Effector memory CD8-positive, alpha-beta T cell (primary cell): ENCODE measurements at regions not wholly inside any gene's neighbourhood (a gene's known extent, or its start where the extent isn't known, plus 50 kb on each side); places are given as distances from the start of the nearest gene placed in this dataset.

Experiments
- ATAC-seq: fragments of 150-1000 bp; cut with Tn5 transposase; replicated peaks from 2 replicates; pipeline ENCODE4 v1.10.0; 2021; ENCODE audit warnings: mild to moderate bottlenecking, moderate library complexity
- DNase-seq, 3 experiments: peaks; one replicate each; pipeline ENCODE4 v3.0.0; 2021
- H3K27ac Mint-ChIP-seq, 2 donors: one replicate each; pipeline ENCODE4 v1.8.0; 2022; ENCODE audit warnings: mild to moderate bottlenecking in 2 of 2, mixed read lengths in 2 of 2, moderate library complexity in 2 of 2
- H3K27me3 Mint-ChIP-seq, 2 donors: one replicate each; pipeline ENCODE4 v1.8.0; 2022; ENCODE audit warnings: mixed read lengths in 2 of 2
- H3K36me3 Mint-ChIP-seq: one replicate; pipeline ENCODE4 v1.8.0; 2022; ENCODE audit warnings: mild to moderate bottlenecking, moderate library complexity, mixed read lengths; ENCODE audit not compliant: insufficient read depth
- H3K4me1 Mint-ChIP-seq, 2 donors: one replicate each; pipeline ENCODE4 v1.8.0; 2022; ENCODE audit warnings: low read depth in 2 of 2, mixed read lengths in 2 of 2
- H3K4me3 Mint-ChIP-seq, 2 donors: one replicate each; pipeline ENCODE4 v1.8.0; 2022; ENCODE audit warnings: mild to moderate bottlenecking in 2 of 2, mixed read lengths in 2 of 2, moderate library complexity in 2 of 2
- H3K9me3 Mint-ChIP-seq, 2 donors: one replicate each; pipeline ENCODE4 v1.8.0; 2022; ENCODE audit warnings: mixed read lengths in 2 of 2

DNA sequence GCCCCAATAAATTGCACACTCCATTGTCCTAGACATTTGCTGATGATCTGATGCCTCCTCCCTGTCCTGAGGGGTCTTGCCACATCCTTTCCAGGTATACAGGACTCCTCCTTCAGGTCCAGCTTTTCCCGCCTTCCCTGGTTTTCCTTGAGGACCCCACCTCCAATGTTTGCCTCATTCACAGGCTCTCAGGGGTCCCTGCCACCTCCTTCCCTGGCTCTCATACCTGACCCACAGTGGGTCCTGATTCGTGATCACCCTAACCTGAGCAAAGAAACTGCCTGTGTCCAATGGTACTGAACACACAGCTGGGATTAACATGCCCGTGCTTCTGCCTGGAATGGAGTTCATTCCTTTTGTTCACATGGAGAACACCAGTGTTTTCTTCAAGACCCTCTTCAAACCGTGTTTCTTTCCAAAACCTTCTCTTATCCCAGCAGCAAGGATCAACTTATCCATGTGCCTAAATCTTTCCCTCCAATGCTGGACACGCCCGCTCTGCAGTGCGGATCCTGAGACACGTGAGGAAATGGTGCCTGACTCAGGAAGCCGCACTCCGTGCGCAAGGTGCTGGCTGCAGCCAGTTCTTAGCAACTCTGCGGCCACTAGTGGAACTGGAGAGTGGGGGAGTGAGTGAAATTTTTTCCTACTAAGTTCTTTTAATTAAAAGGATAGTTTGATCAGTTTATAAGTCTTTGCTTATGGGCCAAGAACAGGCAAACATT, 354.6 kb upstream of the SHH start:
- H3K9me3 Mint-ChIP-seq, result no peaks in the 10 kb centered on the region
- ATAC-seq (no peak), DNase-seq (no peak)
- H3K36me3 Mint-ChIP-seq, result no peaks in the 10 kb centered on the region
- H3K4me1 Mint-ChIP-seq, result no peaks in the 10 kb centered on the region
- no peak overlapping the region for H3K4me3 Mint-ChIP-seq
- H3K27ac Mint-ChIP-seq, result no peak overlapping the region
- H3K27me3 Mint-ChIP-seq, result peaks cover 0 to 18% of the 10 kb centered on the region in 2 donors

- no peak overlapping the region for H3K27ac Mint-ChIP-seq
- H3K27me3 Mint-ChIP-seq, result peaks cover 0 to 34% of the 10 kb centered on the region in 2 donors
- H3K4me3 Mint-ChIP-seq, result no peak overlapping the region
- H3K36me3 Mint-ChIP-seq, result no peaks in the 10 kb centered on the region
- DNase-seq (no peak), ATAC-seq (no peak)
- H3K9me3 Mint-ChIP-seq, result no peaks in the 10 kb centered on the region
- H3K4me1 Mint-ChIP-seq, result no peaks in the 10 kb centered on the region
Measured at GRCh38 chr7:156163747-156164146, 351.5 kb upstream of the SHH start.

GRCh38 chr7:156162451-156162850, 350.2 kb upstream of the SHH start:
- Mint-ChIP-seq H3K4me1 (no peaks in the 10 kb centered on the region), H3K27me3 (peaks cover 0 to 34% of the 10 kb centered on the region in 2 donors), H3K27ac (no peak overlapping the region), H3K36me3 (no peaks in the 10 kb centered on the region), H3K9me3 (no peaks in the 10 kb centered on the region), H3K4me3 (no peak overlapping the region)
- ATAC-seq, result no peak
- DNase-seq, result no peak

GRCh38 chr7:156160811-156161210, 348.5 kb upstream of the SHH start:
- H3K4me1 Mint-ChIP-seq, result peaks cover 0 to 2% of the 10 kb centered on the region in 2 donors
- H3K27me3 Mint-ChIP-seq, result peaks cover 0 to 26% of the 10 kb centered on the region in 2 donors
- no peaks in the 10 kb centered on the region for H3K36me3 Mint-ChIP-seq
- ATAC-seq (no peak), DNase-seq (no peak)
- no peak overlapping the region for H3K27ac Mint-ChIP-seq
- no peaks in the 10 kb centered on the region for H3K9me3 Mint-ChIP-seq
- H3K4me3 Mint-ChIP-seq, result no peak overlapping the region

DNA sequence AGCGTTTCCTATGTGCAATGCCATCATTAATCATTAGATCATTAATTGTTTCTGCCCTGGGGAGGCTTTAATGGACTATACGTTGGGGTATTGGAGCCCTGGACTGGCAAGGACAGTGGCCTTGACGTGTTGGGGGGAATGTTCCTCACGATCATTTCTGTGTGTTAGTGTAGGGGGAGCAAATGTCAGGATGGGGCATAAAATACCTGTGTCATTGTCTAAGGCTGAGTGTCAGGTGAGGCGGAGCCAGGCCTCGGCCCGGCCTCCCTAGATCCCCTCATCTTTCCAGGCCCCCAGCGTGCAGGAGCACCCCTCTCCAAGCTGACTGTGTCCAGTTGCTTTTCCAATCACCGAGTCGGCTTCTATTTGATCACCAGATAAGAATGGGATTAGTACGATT, 346.4 kb upstream of the SHH start:
- Mint-ChIP-seq H3K36me3 (no peaks in the 10 kb centered on the region), H3K27ac (no peak overlapping the region), H3K27me3 (peaks cover 0 to 26% of the 10 kb centered on the region in 2 donors), H3K9me3 (no peaks in the 10 kb centered on the region), H3K4me1 (peaks cover 0 to 2% of the 10 kb centered on the region in 2 donors), H3K4me3 (no peak overlapping the region)
- ATAC-seq, result no peak
- DNase-seq, result no peak

DNA sequence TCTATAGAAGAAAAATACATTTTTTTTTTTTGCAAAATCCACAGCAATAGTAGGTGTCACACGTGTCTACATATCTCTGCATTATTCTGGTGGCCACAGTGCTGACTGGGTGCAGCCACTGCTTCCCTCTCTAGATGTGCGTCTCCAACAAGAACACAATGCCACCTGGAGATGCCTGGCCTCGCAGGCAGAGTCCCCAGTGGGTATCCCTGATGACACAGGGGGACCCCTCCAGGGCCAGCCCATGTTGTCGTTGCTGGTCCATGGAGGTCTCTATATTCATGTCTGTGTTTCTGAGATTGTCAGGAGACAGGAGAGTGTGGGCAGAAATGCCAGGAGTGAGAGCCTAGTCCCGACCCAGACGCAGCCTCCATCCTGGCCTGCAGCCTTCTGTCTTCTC, 345.9 kb upstream of the SHH start:
- no peak for DNase-seq
- no peak for ATAC-seq
- Mint-ChIP-seq H3K27ac (no peak overlapping the region), H3K4me1 (peaks cover 0 to 2% of the 10 kb centered on the region in 2 donors), H3K36me3 (no peaks in the 10 kb centered on the region), H3K4me3 (no peak overlapping the region), H3K9me3 (no peaks in the 10 kb centered on the region), H3K27me3 (peaks cover 0 to 26% of the 10 kb centered on the region in 2 donors)

GRCh38 chr7:156157409-156158012, 345.2 kb upstream of the SHH start:
- ATAC-seq, result no peak
- H3K9me3 Mint-ChIP-seq, result no peaks in the 10 kb centered on the region

DNA sequence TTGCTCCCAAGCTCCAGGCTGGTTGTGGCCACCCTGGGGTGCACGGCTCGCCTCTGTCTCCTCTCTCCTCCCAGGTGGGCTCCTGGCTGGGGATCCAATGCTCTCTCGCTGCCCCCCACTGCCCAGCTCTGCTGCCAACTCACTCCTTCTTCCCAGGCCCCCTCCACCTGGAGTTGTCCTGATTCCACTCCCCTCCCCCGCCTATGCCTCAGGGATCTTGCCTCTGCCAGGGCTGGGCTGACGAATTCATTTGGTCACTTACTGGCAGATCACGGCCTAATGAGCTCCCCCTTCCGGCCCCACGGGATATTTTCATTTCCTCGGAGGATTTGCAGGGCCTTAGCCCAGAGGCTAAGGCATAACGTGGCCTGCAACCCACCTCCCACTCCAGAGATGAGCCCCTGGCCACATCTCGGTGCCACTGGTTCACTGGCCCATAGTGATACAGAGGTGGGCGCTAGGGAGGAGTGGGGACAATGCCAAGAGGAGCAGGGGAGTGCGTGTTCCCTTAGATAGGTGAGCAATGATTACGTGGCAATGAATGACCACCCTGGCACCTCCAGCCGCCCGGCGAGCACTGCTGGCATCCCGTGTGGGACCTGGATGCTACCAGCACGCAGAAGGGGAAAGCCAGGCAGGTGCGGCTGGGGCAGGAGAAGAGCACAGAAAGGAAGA, 344.6 kb upstream of the SHH start:
- Mint-ChIP-seq H3K4me1 (peaks cover 0 to 2% of the 10 kb centered on the region in 2 donors), H3K36me3 (no peaks in the 10 kb centered on the region), H3K9me3 (no peaks in the 10 kb centered on the region), H3K4me3 (no peak overlapping the region), H3K27me3 (peaks cover 0 to 16% of the 10 kb centered on the region in 2 donors), H3K27ac (no peak overlapping the region)
- ATAC-seq, result no peak
- no peak for DNase-seq

More at GRCh38 chr7:156157409-156158012, 345.2 kb upstream of the SHH start:
- H3K27ac Mint-ChIP-seq, result no peak overlapping the region
- no peaks in the 10 kb centered on the region for H3K36me3 Mint-ChIP-seq
- H3K27me3 Mint-ChIP-seq, result peaks cover 0 to 19% of the 10 kb centered on the region in 2 donors
- no peak for DNase-seq
- no peak overlapping the region for H3K4me3 Mint-ChIP-seq
- peaks cover 0 to 2% of the 10 kb centered on the region in 2 donors for H3K4me1 Mint-ChIP-seq

DNA sequence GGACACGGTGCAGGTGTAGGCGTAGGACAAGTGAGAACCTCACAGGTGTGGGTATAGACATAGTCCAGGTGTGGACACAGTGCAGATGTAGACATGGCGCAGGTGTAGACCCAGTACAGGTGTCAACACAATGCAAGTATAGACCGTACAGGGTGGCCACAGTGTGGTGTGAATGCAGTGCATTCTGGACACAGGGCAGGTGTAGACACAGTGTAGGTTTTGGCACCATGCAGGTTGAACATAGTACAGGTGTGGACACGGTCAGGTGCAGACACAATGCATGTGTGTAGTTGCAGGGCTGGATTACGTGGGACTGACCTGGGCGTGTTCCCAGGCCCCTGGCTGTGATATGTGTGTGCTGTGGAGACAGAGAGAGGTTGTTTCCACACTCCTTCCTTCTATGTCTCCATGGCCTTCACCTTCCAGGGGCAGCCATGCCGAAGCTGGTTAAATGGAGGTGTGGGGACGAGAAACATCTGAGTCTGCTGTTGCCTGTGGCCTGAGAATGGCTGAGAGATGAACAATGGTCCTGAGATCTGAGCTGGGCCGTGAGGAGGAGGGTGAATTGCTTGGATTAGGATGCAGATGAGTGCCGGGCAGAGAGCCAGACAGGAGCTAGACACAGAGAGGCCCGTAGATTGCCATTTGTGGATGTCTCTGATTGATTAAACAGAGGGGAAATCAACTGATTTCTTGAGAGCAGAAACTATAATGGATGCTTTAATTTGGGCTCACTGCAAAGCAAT, 343.9 kb upstream of the SHH start:
- Mint-ChIP-seq H3K4me1 (peaks cover 0 to 2% of the 10 kb centered on the region in 2 donors), H3K9me3 (no peaks in the 10 kb centered on the region), H3K36me3 (no peaks in the 10 kb centered on the region), H3K27me3 (peaks cover 0 to 22% of the 10 kb centered on the region in 2 donors), H3K27ac (no peak overlapping the region), H3K4me3 (no peak overlapping the region)
- no peak for DNase-seq
- ATAC-seq, result no peak

- Mint-ChIP-seq H3K27ac (no peak overlapping the region), H3K9me3 (no peaks in the 10 kb centered on the region), H3K4me3 (no peak overlapping the region), H3K4me1 (peaks cover 0 to 2% of the 10 kb centered on the region in 2 donors), H3K27me3 (peaks cover 0 to 24% of the 10 kb centered on the region in 2 donors), H3K36me3 (no peaks in the 10 kb centered on the region)
- DNase-seq (no peak), ATAC-seq (no peak)
Measured at GRCh38 chr7:156153590-156153989, 341.3 kb upstream of the SHH start.

DNA sequence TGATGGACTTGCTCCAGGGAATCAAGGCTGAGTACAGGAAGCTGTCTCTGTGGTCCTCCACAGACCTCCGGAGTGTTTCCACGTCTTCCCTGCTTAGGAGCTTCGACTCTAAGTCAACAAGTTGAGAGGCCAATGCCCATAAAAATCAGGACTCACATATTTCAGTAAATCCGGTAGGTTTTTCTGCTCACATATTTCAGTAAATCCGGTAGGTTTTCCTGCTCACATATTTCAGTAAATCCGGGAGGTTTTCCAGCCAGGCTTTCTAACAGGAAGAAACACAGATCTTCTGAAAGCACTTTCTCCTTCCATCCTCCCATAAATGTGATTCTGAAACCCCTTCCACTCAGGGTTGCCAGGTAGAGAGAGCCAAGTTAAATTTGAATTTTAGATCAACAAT, 340.1 kb upstream of the SHH start:
- H3K36me3 Mint-ChIP-seq, result no peaks in the 10 kb centered on the region
- peaks cover 0 to 24% of the 10 kb centered on the region in 2 donors for H3K27me3 Mint-ChIP-seq
- DNase-seq (no peak), ATAC-seq (no peak)
- no peak overlapping the region for H3K27ac Mint-ChIP-seq
- H3K9me3 Mint-ChIP-seq, result no peaks in the 10 kb centered on the region
- peaks cover 0 to 2% of the 10 kb centered on the region in 2 donors for H3K4me1 Mint-ChIP-seq
- H3K4me3 Mint-ChIP-seq, result no peak overlapping the region

DNA sequence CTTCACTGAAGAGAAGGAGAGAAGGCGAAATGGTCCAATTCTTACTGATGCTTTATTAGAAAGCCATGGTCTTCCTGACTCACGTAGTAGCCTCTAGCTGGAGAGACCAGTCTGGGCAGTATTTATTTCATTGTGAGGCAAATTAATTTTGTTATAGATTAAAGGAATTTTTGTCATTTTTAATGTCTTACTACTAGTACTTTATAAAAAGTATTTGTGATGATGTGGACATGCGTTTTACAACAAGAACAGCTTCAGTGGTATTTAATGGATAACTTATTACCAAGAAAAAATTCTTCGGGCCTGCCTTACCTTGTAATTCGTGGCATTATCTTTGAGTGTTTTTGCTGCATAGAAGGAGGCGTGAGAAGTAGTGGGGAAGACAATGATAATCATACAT, 339.4 kb upstream of the SHH start:
- ATAC-seq (no peak), DNase-seq (no peak)
- H3K4me1 Mint-ChIP-seq, result no peaks in the 10 kb centered on the region
- H3K36me3 Mint-ChIP-seq, result no peaks in the 10 kb centered on the region
- H3K9me3 Mint-ChIP-seq, result no peaks in the 10 kb centered on the region
- no peak overlapping the region for H3K4me3 Mint-ChIP-seq
- H3K27me3 Mint-ChIP-seq, result peaks cover 0 to 24% of the 10 kb centered on the region in 2 donors
- H3K27ac Mint-ChIP-seq, result no peak overlapping the region

DNA sequence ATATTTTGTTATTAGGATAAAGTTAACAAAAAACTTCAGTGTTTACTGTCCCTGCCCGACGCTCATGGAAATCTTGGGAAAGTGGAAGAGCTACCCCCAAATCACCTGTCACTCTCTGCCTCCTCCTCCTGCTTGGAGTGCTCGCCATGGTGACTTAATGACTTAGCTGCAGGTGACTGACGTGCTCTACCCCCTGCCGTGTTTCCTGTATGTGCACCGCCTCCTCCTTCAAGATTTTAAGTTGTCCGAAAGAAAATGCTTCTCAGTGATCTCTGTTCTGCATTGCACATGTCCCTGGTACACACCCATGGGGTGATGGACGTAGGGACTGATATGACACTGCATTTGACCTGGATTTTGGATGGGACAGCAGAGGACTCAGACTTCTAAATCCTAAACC, 338.8 kb upstream of the SHH start:
- H3K27me3 Mint-ChIP-seq, result peaks cover 0 to 28% of the 10 kb centered on the region in 2 donors
- no peaks in the 10 kb centered on the region for H3K4me1 Mint-ChIP-seq
- DNase-seq (no peak), ATAC-seq (no peak)
- H3K9me3 Mint-ChIP-seq, result no peaks in the 10 kb centered on the region
- H3K36me3 Mint-ChIP-seq, result no peaks in the 10 kb centered on the region
- no peak overlapping the region for H3K4me3 Mint-ChIP-seq
- no peak overlapping the region for H3K27ac Mint-ChIP-seq
